GM19035 (cell line): ENCODE measurements at regions not wholly inside any gene's neighbourhood (a gene's known extent, or its start where the extent isn't known, plus 50 kb on each side); places are given as distances from the start of the nearest gene placed in this dataset.
"Not testable (repeated sequence)": the region's sequence is repeated elsewhere in the genome, so short reads cannot be mapped to it uniquely, and the experiment has no call there.

ENCODE experiments used
- ATAC-seq: cut with Tn5 transposase; IDR thresholded peaks from one replicate; pipeline ENCODE4 v1.9.1; 2021; ENCODE audit not compliant: unreplicated experiment

- ATAC-seq, result not testable (repeated sequence)
Measured at GRCh38 chr15:22303112-22303511, 155.6 kb upstream of the GOLGA6L22 start.
